VCaP (cell line): ENCODE measurements at regions not wholly inside any gene's neighbourhood (a gene's known extent, or its start where the extent isn't known, plus 50 kb on each side); places are given as distances from the start of the nearest gene placed in this dataset.

Experiments
- H3K27ac ChIP-seq: fragments of 450-650 bp; 2 replicates; pipeline ENCODE4 v1.5.1; 2017
- TF ChIP-seq, protein P1 (sequence below): fragments of 450-650 bp; conservative IDR thresholded peaks from 2 replicates; pipeline ENCODE4 v1.5.1; 2017; ENCODE audit warnings: mild to moderate bottlenecking, moderate library complexity

DNA sequence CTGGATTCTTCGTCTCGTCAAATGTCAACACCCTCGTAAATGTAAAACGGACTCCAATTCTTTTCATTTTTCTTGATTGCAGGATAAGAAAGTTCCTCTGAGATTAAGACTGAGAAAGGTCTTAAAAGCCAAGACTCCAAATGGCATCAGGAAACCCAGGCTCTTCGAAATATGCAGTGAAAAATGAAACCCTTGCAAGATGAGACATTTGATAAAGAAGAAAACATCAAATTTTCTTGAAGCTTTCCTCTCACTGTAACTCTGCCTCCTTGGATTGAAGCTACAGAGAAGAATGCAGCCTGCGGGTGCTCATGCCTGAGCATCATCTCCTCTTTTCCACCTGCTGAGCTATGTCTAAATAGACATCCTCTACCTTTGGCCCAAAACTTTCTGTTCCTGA is 342.4 kb upstream of the THBS1 start:
- TF ChIP-seq, protein P1, sequence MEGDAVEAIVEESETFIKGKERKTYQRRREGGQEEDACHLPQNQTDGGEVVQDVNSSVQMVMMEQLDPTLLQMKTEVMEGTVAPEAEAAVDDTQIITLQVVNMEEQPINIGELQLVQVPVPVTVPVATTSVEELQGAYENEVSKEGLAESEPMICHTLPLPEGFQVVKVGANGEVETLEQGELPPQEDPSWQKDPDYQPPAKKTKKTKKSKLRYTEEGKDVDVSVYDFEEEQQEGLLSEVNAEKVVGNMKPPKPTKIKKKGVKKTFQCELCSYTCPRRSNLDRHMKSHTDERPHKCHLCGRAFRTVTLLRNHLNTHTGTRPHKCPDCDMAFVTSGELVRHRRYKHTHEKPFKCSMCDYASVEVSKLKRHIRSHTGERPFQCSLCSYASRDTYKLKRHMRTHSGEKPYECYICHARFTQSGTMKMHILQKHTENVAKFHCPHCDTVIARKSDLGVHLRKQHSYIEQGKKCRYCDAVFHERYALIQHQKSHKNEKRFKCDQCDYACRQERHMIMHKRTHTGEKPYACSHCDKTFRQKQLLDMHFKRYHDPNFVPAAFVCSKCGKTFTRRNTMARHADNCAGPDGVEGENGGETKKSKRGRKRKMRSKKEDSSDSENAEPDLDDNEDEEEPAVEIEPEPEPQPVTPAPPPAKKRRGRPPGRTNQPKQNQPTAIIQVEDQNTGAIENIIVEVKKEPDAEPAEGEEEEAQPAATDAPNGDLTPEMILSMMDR: no peak
- no peak overlapping the region for H3K27ac ChIP-seq

DNA sequence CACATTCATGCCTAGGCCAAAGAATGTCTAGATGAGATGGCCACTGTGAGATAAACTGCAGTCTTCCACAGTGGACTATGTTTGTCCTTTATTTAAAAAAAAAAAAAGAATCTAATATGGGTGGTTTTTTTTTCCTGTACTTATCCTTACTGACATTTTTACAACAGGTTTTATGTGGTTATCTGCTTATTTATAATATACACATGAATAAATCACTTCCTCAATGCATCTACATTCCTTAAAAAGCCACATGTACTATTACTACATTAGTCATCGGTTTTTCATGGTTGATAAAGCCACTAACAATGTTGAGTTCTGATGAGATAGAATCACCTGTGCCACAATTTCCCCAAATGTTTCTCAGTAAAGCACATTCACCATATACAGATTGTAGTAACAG is 341.3 kb upstream of the THBS1 start:
- TF ChIP-seq, protein P1: no peak
- no peak overlapping the region for H3K27ac ChIP-seq

DNA sequence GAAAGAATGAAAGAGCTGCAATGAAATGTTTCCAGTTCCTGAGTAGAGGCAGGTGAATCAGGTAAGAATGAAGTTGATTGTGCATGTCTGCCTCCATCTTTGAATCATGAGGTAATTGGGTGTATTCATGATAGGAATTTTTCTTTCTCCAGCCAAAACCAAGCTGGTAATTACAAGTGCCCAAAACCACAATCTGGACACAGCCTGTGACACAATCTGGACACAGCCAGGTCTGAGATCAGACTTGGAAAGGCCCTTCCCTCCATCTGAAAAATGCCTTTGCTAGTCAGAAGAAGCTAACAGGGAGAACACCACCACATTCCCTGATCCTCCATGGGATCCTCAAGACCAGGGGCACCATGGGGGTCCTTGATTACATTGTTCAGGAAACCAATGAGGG is 338.5 kb upstream of the THBS1 start:
- TF ChIP-seq, protein P1: no peak
- no peak overlapping the region for H3K27ac ChIP-seq

DNA sequence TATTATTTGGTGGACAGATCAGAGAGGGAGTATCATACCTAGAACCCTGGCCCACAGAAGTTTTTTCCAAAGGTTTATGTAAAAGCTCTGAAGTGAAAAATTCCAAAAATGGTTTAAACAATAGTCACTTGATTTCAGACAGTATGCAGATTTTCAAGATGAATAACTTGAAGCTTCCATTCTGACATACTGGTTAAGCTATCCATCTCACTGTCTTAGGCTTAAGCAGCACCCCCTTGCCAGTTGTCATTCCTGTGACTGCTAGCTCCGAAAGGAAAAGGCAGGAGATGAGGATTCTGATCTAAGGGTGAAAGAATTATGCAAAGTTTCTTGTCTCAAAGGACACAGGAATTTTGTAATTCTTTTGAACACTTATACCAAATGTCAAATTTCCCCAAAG is 337.5 kb upstream of the THBS1 start:
- TF ChIP-seq, protein P1: no peak
- no peak overlapping the region for H3K27ac ChIP-seq

DNA sequence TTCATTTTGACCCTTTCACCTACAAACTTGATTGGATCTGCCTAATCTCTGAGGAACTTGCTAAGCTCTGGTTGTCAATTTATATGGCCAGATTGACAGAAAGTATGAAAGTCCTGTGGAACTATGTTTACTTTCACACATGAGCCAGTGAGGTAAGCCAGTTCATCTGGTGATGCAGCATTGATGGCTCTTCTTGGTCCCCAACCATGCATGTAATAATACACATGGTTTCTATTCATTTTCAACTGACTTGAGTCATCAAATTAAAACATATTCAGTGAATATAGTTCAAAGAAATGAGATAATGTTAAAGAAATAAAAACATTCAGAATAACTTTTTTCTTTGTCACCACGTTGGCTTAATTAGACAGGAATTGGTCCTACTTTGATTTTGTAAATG is 336.1 kb upstream of the THBS1 start:
- no peak overlapping the region for H3K27ac ChIP-seq
- TF ChIP-seq, protein P1: no peak

DNA sequence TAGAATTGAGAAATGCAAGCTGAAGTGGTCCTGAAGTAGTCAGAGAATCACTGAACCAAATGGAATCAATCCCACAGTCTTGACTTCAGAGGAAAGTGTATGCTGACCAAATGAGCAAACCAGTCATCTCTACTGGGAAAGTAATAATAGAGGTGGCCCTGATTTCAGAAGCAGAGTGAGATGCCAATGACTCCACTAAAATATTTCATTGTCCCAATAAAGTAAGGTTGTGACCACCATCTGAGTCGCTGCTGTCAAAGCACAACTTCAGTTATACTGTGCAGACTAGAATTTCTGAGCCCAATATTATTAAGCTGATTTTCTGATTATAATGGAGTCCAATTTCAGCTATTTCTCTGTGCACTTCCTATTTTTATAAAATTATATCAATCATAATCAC is 334.4 kb upstream of the THBS1 start:
- no peak overlapping the region for H3K27ac ChIP-seq
- TF ChIP-seq, protein P1: no peak

DNA sequence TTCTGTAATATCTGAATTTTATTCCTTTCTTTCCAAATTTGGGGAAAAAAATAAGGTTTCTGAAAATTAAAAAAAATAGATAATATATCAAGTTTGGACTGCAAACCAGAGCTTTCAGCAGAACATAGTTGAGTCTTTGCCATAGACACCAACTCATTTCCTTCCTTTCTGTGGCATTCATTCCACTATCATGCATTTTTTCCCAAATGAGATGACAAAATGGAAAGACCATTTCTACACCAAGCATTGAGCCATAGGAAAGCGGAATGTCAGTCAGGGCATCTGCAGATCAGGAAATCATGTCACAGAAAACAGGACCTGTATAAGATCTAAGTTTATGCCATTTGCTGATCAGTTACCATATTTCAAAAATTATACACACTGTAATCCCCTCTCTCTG is 333.3 kb upstream of the THBS1 start:
- no peak overlapping the region for H3K27ac ChIP-seq
- TF ChIP-seq, protein P1: no peak

DNA sequence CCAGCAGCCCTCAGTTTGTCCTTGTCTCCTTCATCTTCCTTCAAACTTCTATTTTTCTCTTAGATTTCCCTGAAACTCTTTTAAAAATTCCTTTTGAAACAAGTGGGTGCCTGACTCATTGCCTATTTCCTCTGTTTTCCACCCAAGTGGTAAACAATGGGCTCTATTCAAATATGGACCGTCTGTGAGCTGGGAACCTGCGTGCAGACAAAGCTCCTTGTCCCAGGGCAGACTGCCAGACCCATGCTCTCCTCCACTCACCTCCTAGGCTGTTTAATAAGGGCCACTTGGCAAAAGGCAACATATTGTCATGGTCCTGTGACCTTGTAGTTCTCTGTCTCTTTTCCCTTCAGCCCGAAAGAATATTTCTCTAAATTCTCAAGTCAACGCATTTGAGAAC is 332.7 kb upstream of the THBS1 start:
- TF ChIP-seq, protein P1: no peak
- no peak overlapping the region for H3K27ac ChIP-seq
